GM12891 (cell line): ENCODE measurements at regions not wholly inside any gene's neighbourhood (a gene's known extent, or its start where the extent isn't known, plus 50 kb on each side); places are given as distances from the start of the nearest gene placed in this dataset.

ENCODE experiments used
- DNase-seq: peaks from one replicate; pipeline ENCODE4 v3.0.0; 2011; ENCODE audit warnings: low spot score; ENCODE audit not compliant: insufficient read length
- FAIRE-seq: peaks from 2 replicates; lab custom pipeline; 2011; peaks lifted over from hg19 to GRCh38; lab: Jason Lieb, UNC
- PAX5 ChIP-seq: IDR thresholded peaks from 2 replicates; pipeline ENCODE4 v1.6.1; 2011; ENCODE audit warnings: low read length, moderate library complexity, mild to moderate bottlenecking; ENCODE audit not compliant: insufficient read depth, severe bottlenecking
- POLR2A ChIP-seq: IDR thresholded peaks from 2 replicates; pipeline ENCODE4 v1.6.1; 2011; ENCODE audit warnings: low read depth, low read length, control low read depth
- POLR2AphosphoS5 ChIP-seq: IDR thresholded peaks from 2 replicates; pipeline ENCODE4 v1.6.1; 2011; ENCODE audit warnings: low read depth, low read length, control low read depth
- POU2F2 ChIP-seq: IDR thresholded peaks from 2 replicates; pipeline ENCODE4 v1.6.1; 2011; ENCODE audit warnings: low read depth, mild to moderate bottlenecking, control low read depth, low read length, moderate library complexity
- SPI1 ChIP-seq: IDR thresholded peaks from 2 replicates; pipeline ENCODE4 v1.6.1; 2011; ENCODE audit warnings: low read depth, low read length, control low read depth
- TAF1 ChIP-seq: IDR thresholded peaks from 2 replicates; pipeline ENCODE4 v1.6.1; 2011; ENCODE audit warnings: low read depth, low read length, control low read depth

- no peak for DNase-seq
- no peak for FAIRE-seq
- no peak for TF ChIP-seq POLR2A
These were observed 59.9 kb upstream of the KLF13 start for GRCh38 chr15:31266712-31267111.

DNA sequence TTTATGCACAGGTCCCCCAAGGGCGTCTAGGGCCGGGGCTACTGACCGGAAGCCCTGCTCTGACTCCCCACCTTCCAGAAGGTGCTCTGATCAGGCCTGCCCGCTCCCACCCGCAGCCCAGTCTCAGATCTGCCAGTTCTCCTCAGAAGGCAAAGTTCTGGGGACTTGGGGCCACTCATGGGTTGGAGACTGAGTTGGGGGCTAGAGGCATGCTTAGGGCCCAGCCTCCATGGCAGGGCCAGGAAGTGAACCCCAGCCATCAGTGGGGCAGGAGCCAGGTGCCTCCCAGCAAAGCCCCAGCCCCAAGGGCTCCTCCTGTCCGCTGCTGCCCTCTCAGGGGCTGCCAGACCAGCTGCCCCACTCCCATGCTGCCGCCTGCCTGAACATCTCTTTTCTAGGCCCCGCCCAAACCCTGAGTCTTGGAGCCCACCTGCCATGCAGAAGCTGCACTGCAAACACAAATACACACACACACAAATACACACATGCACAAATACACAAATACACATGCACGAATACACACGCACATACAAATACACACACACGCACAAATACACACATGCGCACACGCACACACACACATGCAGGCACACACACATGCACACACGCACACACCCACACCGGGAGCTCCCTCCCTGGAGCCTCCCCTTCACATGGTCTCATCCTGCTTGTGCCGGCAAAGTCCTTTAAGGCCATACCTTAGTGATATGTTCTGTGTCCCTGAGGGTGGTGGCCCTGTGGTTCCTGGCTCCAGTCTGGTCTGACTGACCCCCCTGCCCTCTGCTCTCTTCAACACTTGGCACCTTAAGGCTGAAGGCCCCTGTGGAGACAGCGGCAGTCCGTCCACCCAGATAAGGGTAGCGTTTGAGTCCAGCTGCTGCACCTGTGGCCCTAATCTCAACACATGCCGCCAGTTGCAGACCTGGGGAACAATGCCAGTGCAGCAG, 59.2 kb upstream of the KLF13 start:
- no peak for FAIRE-seq
- TF ChIP-seq POLR2AphosphoS5 (no peak), POLR2A (no peak), POU2F2 (no peak), TAF1 (no peak), SPI1 (no peak)
- DNase-seq = no peak

- DNase-seq = no peak
- FAIRE-seq = no peak
- TF ChIP-seq POLR2AphosphoS5 = no peak
- no peak for TF ChIP-seq PAX5
- TF ChIP-seq POU2F2 = no peak
- no peak for TF ChIP-seq TAF1
- TF ChIP-seq POLR2A = no peak
- TF ChIP-seq SPI1 = no peak
These were observed 58.5 kb upstream of the KLF13 start for GRCh38 chr15:31268108-31268501.

DNA sequence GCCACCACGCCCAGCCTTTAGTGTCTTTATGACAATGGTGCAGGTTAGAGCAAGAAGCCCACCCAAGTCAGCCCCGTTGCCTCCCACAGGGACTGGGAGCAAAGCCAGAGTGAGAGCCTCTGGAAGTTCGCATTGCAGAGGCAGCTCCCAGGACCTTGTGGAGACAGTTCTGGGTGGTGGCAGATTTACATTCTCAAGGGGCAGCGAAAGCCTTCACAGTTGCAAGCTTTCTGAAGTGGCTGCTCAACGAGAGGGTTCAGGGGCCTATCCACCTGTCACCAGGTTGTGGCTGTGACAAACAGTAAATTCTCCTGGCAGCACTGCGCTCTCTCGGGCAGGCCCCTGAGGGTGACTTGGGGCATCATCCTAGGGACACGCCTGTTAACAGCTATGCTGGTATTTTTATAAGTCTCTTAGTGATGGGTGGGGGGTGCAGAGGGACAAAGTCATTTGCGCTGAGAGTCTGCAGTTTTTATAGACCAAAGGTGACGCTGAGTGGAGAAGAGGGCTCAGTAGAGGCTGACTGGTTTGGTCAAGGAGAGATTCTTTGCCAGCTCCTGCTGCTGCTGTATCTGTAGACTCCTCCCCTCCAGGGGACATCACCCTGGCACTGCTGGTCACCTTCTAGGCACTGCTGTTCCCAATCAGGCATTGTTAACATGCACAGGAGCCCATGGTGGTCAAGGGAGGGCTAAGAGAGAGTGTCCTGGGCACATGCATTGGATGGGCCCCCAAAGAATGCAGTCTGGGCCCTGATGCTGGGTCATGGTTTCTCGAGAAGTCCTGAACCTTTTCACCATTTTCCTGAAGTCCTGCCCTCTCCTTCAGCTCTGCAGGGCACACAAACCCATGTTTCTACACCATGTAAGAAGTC, 57.5 kb upstream of the KLF13 start:
- FAIRE-seq (no peak), DNase-seq (no peak)
- no peak for TF ChIP-seq POU2F2
- no peak for TF ChIP-seq SPI1

DNA sequence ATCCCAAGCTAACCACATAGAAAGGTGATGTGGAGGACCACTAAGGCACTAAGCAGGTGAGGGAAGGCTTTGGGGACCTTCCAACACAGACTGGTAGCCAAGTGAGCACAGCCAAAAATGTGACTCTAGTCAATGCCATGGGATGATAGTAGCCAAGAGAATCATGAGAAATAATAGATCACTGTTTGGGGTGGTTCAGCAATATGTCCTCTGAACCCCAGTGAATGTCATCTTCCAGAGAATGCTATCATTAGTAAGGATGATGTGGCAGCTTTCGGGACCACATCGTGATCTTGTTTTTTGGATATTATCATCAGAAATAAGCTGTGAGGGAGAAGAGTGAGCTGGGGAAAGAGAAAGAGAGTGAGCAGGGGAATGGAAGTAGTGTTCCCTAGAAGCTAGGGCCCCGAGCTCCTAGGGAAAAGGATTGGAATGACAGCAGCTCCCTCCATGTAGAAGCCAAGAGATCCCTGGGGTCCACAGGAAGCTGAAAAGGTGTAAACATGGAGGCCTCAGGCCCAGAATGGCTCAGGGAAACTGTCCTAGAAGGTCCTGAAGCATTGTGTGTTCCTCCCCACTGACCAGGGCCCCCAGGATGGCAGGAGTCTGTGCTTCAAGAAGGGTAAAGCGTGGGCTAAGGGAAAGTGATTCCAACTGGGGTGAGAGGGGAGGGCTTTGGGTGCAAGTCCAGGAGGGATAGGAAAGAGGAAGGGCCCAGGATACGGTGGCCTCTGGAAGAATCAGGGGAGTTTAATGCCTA, 56.6 kb upstream of the KLF13 start:
- DNase-seq (no peak), FAIRE-seq (no peak)
- TF ChIP-seq SPI1 = no peak
- TF ChIP-seq POLR2AphosphoS5 = no peak
- TF ChIP-seq POLR2A = no peak
- TF ChIP-seq TAF1 = no peak
- no peak for TF ChIP-seq POU2F2
- no peak for TF ChIP-seq PAX5

- FAIRE-seq (no peak), DNase-seq (no peak)
- no peak for TF ChIP-seq POLR2AphosphoS5
- TF ChIP-seq SPI1 = no peak
- TF ChIP-seq POLR2A = no peak
- TF ChIP-seq TAF1 = no peak
- TF ChIP-seq PAX5 = no peak
- no peak for TF ChIP-seq POU2F2
These were observed 55.9 kb upstream of the KLF13 start for GRCh38 chr15:31270767-31271166.

- DNase-seq (no peak), FAIRE-seq (peak; percentile 9)
- TF ChIP-seq POU2F2 = no peak
- no peak for TF ChIP-seq TAF1
- no peak for TF ChIP-seq POLR2A
- no peak for TF ChIP-seq POLR2AphosphoS5
- no peak for TF ChIP-seq SPI1
- no peak for TF ChIP-seq PAX5
These were observed 55.4 kb upstream of the KLF13 start for GRCh38 chr15:31271224-31271635.

- TF ChIP-seq POU2F2 = no peak
- TF ChIP-seq SPI1 = no peak
- no peak for TF ChIP-seq POLR2AphosphoS5
- TF ChIP-seq PAX5 = no peak
- TF ChIP-seq POLR2A = no peak
- no peak for TF ChIP-seq TAF1
- DNase-seq (no peak), FAIRE-seq (no peak)
These were observed 54.7 kb upstream of the KLF13 start for GRCh38 chr15:31271711-31272557.
